Keratinocyte (primary cell): ENCODE measurements at regions not wholly inside any gene's neighbourhood (a gene's known extent, or its start where the extent isn't known, plus 50 kb on each side); places are given as distances from the start of the nearest gene placed in this dataset.

Source experiments
- EZH2 ChIP-seq: IDR thresholded peaks from one replicate; pipeline ENCODE4 v1.6.1; 2012; ENCODE audit warnings: inconsistent platforms, mild to moderate bottlenecking, low read length, moderate library complexity
- TF ChIP-seq, protein P1 (sequence below), 3 experiments: IDR thresholded peaks in 1 of 3; conservative IDR thresholded peaks in 1 of 3; optimal IDR thresholded peaks in 1 of 3; 2 replicates in 2 of 3; 3 replicates in 1 of 3; pipeline versions ENCODE3 to v1.5.1; 2011; ENCODE audit warnings: low read length in 3 of 3, mild to moderate bottlenecking in 3 of 3, moderate library complexity in 2 of 3, control low read depth in 1 of 3, inconsistent platforms in 1 of 3; ENCODE audit not compliant: insufficient read depth in 2 of 3; ENCODE audit errors: extremely low read depth in 1 of 3

DNA sequence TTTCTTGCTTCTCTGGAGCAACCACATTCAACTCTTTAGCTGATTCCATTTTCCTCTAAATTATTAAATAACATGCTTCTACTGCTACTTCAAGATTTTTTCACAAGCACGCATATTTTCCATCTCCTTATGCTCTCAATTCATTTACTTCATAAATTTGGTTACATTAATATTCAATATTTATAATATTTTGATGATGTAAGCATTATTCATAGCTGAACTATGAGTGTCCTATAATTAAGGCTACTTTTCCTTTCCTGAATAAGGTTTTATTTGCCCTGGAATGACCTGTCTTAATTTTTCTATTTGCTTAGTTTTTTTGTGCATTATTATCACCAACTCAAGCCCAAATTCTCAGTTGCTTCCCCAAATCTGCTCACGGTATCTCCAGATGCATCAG lies 109.4 kb upstream of the ADPGK start:
- TF ChIP-seq, protein P1, sequence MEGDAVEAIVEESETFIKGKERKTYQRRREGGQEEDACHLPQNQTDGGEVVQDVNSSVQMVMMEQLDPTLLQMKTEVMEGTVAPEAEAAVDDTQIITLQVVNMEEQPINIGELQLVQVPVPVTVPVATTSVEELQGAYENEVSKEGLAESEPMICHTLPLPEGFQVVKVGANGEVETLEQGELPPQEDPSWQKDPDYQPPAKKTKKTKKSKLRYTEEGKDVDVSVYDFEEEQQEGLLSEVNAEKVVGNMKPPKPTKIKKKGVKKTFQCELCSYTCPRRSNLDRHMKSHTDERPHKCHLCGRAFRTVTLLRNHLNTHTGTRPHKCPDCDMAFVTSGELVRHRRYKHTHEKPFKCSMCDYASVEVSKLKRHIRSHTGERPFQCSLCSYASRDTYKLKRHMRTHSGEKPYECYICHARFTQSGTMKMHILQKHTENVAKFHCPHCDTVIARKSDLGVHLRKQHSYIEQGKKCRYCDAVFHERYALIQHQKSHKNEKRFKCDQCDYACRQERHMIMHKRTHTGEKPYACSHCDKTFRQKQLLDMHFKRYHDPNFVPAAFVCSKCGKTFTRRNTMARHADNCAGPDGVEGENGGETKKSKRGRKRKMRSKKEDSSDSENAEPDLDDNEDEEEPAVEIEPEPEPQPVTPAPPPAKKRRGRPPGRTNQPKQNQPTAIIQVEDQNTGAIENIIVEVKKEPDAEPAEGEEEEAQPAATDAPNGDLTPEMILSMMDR (optimal IDR thresholded peaks at IDR 0.05 in 1 of 3, IDR thresholded peaks at IDR 0.05 in 1 of 3, conservative IDR thresholded peaks at IDR 0.05 in 1 of 3; ENCODE audit: extremely low read depth in 1 of 3, insufficient read depth in 2 of 3, low read length in 3 of 3) = no peak
- no peak for TF ChIP-seq EZH2
